Keratinocyte (primary cell): ENCODE measurements at regions not wholly inside any gene's neighbourhood (a gene's known extent, or its start where the extent isn't known, plus 50 kb on each side); places are given as distances from the start of the nearest gene placed in this dataset.

Source experiments
- CTCF ChIP-seq, 3 experiments: IDR thresholded peaks in 1 of 3; conservative IDR thresholded peaks in 1 of 3; optimal IDR thresholded peaks in 1 of 3; 2 replicates in 2 of 3; 3 replicates in 1 of 3; pipeline versions ENCODE3 to v1.5.1; 2011; ENCODE audit warnings: low read length in 3 of 3, mild to moderate bottlenecking in 3 of 3, moderate library complexity in 2 of 3, control low read depth in 1 of 3, inconsistent platforms in 1 of 3; ENCODE audit not compliant: insufficient read depth in 2 of 3; ENCODE audit errors: extremely low read depth in 1 of 3
- EZH2 ChIP-seq: IDR thresholded peaks from one replicate; pipeline ENCODE4 v1.6.1; 2012; ENCODE audit warnings: inconsistent platforms, mild to moderate bottlenecking, low read length, moderate library complexity

GRCh38 chr3:187844708-187845107 is 99.4 kb upstream of the BCL6 start:
- TF ChIP-seq CTCF (optimal IDR thresholded peaks at IDR 0.05 in 1 of 3, IDR thresholded peaks at IDR 0.05 in 1 of 3, conservative IDR thresholded peaks at IDR 0.05 in 1 of 3; ENCODE audit: extremely low read depth in 1 of 3, insufficient read depth in 2 of 3, low read length in 3 of 3) (no peak), EZH2 (no peak)
